Fibroblast of the aortic adventitia (primary cell): ENCODE measurements at regions not wholly inside any gene's neighbourhood (a gene's known extent, or its start where the extent isn't known, plus 50 kb on each side); places are given as distances from the start of the nearest gene placed in this dataset.
A peak's percentile ranks its signal among the peaks of the same experiment; 100 is the strongest.
"Not testable (repeated sequence)": the region's sequence is repeated elsewhere in the genome, so short reads cannot be mapped to it uniquely, and the experiment has no call there.

Experiments
- DNase-seq: peaks from one replicate; pipeline ENCODE4 v3.0.0-alpha.2; 2010; ENCODE audit warnings: low read depth
- H3K4me3 ChIP-seq: 2 replicates; pipeline ENCODE4 v1.5.1; 2011; ENCODE audit warnings: low read depth, mild to moderate bottlenecking, control low read depth, low read length, moderate library complexity
- CTCF ChIP-seq: IDR thresholded peaks from 2 replicates; pipeline ENCODE4 v1.5.1; 2011; ENCODE audit warnings: mild to moderate bottlenecking, low read length, control low read depth, inconsistent platforms; ENCODE audit not compliant: insufficient read depth

- DNase-seq: no peak
- TF ChIP-seq CTCF: no peak
- H3K4me3 ChIP-seq: no peak overlapping the region
Observed at GRCh38 chr4:127355743-127356142, 277.0 kb upstream of the INTU start.

GRCh38 chr4:127357765-127358164 is 275.0 kb upstream of the INTU start:
- H3K4me3 ChIP-seq: no peak overlapping the region
- no peak for DNase-seq
- TF ChIP-seq CTCF: no peak

GRCh38 chr4:127362686-127363085 is 270.1 kb upstream of the INTU start:
- TF ChIP-seq CTCF: no peak
- no peak for DNase-seq

GRCh38 chr4:127364397-127364796 is 268.4 kb upstream of the INTU start:
- no peak for TF ChIP-seq CTCF
- no peak for DNase-seq
- no peak overlapping the region for H3K4me3 ChIP-seq

More at GRCh38 chr4:127362686-127363085, 270.1 kb upstream of the INTU start:
- H3K4me3 ChIP-seq: no peak overlapping the region

GRCh38 chr4:127364911-127365310 is 267.8 kb upstream of the INTU start:
- no peak overlapping the region for H3K4me3 ChIP-seq
- TF ChIP-seq CTCF: no peak
- no peak for DNase-seq

GRCh38 chr4:127370604-127371003 is 262.2 kb upstream of the INTU start:
- no peak for TF ChIP-seq CTCF
- H3K4me3 ChIP-seq: no peak overlapping the region
- peak; percentile 8 for DNase-seq

DNA sequence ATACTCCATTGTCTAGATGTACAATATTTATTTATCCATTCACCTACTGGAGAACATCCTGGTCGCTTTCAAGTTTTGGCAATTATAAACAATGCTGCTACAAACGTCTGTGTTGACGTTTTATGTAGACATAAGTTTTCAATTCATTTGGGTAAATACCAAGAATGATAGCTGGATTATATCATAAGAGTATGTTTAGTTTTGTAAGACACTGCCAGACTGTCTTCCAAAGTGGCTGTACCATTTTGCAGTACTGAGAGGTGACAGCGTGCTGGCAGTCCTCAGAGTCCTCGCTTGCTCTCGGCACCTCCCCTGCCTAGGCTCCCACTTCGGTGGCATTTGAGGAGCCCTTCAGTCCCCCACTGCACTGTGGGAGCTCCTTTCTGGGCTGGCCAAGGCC is 253.3 kb upstream of the INTU start:
- DNase-seq: no peak
- H3K4me3 ChIP-seq: no peak overlapping the region
- no peak for TF ChIP-seq CTCF

- DNase-seq, H3K4me3 ChIP-seq: not testable (repeated sequence)
Observed at GRCh38 chr4:127379948-127380347, 252.8 kb upstream of the INTU start.
